H1 (cell line): ENCODE measurements at regions not wholly inside any gene's neighbourhood (a gene's known extent, or its start where the extent isn't known, plus 50 kb on each side); places are given as distances from the start of the nearest gene placed in this dataset.

Experiments
- CTCF ChIA-PET: fragments of 300-600 bp; sonication (Branson Sonifier 250); formaldehyde crosslinking; loops from one replicate; lab custom pipeline; 2021; ENCODE audit not compliant: partially characterized antibody; lab: Charles Lee
- POLR2A ChIA-PET: fragments of 300-600 bp; sonication (Branson Sonifier 250); formaldehyde crosslinking; loops from one replicate; lab custom pipeline; 2021; ENCODE audit warnings: inconsistent platforms; ENCODE audit not compliant: partially characterized antibody; lab: Charles Lee
- DNase-seq, 2 experiments: peaks; one replicate each; pipeline versions ENCODE4 v3.0.0 to v3.0.0-alpha.2; 2010 to 2022; ENCODE audit warnings: low spot score in 2 of 2, low read depth in 1 of 2, mixed read lengths in 1 of 2
- FAIRE-seq: peaks from 2 replicates; lab custom pipeline; 2011; peaks lifted over from hg19 to GRCh38; lab: Jason Lieb, UNC
- H2AFZ ChIP-seq: 2 replicates; pipeline ENCODE4 v1.8.1; 2012; ENCODE audit warnings: low read length, inconsistent platforms
- H2AK5ac ChIP-seq: 2 replicates; pipeline ENCODE4 v1.6.1; 2013; ENCODE audit warnings: low read depth, low read length
- H2BK120ac ChIP-seq: replicated peaks from 2 replicates; pipeline ENCODE3; 2013; ENCODE audit warnings: low read depth, low read length, inconsistent platforms
- H2BK12ac ChIP-seq: 2 replicates; pipeline ENCODE4 v1.6.1; 2013; ENCODE audit warnings: low read depth, low read length
- H2BK15ac ChIP-seq: 2 replicates; pipeline ENCODE4 v1.6.1; 2013; ENCODE audit warnings: low read length
- H2BK20ac ChIP-seq: 2 replicates; pipeline ENCODE4 v1.6.1; 2013; ENCODE audit warnings: low read length
- H2BK5ac ChIP-seq: 2 replicates; pipeline ENCODE4 v1.6.1; 2013; ENCODE audit warnings: low read depth, low read length
- H3K14ac ChIP-seq: 2 replicates; pipeline ENCODE4 v1.6.1; 2013; ENCODE audit warnings: inconsistent platforms; ENCODE audit not compliant: insufficient read length
- H3K18ac ChIP-seq: 2 replicates; pipeline ENCODE4 v1.6.1; 2013; ENCODE audit warnings: low read length; ENCODE audit errors: extremely low read depth
- H3K23ac ChIP-seq: 2 replicates; pipeline ENCODE4 v1.6.1; 2013; ENCODE audit warnings: inconsistent platforms; ENCODE audit not compliant: insufficient read length
- H3K23me2 ChIP-seq: 2 replicates; pipeline ENCODE4 v1.6.1; 2013; ENCODE audit warnings: low read depth, low read length
- H3K27ac ChIP-seq: 2 replicates; pipeline ENCODE4 v1.6.1; 2011; ENCODE audit warnings: low read depth, low read length, inconsistent platforms
- H3K27me3 ChIP-seq, 4 experiments: replicated peaks in 1 of 4; 1 replicate in 1 of 4; 2 replicates in 3 of 4; pipeline versions ENCODE4 v1.6.1 to v1.8.1; 2011 to 2013; ENCODE audit warnings: low read length in 3 of 4, mild to moderate bottlenecking in 3 of 4, inconsistent platforms in 2 of 4, mixed read lengths in 2 of 4, moderate library complexity in 1 of 4; ENCODE audit not compliant: control insufficient read depth in 3 of 4, insufficient read depth in 3 of 4; ENCODE audit errors: extremely low read depth in 1 of 4
- H3K36me3 ChIP-seq, 4 experiments: 2 replicates each; pipeline versions ENCODE4 v1.6.1 to v1.8.1; 2011 to 2013; ENCODE audit warnings: mild to moderate bottlenecking in 4 of 4, low read length in 3 of 4, moderate library complexity in 2 of 4, control low read depth in 1 of 4, inconsistent platforms in 1 of 4; ENCODE audit not compliant: insufficient read depth in 4 of 4, control insufficient read depth in 2 of 4
- H3K4ac ChIP-seq: replicated peaks from 2 replicates; pipeline ENCODE3; 2013; ENCODE audit warnings: low read length, low read depth, mixed read lengths, inconsistent platforms; ENCODE audit not compliant: insufficient read length
- H3K4me1 ChIP-seq, 4 experiments: replicated peaks in 1 of 4; 1 replicate in 1 of 4; 2 replicates in 3 of 4; pipeline versions ENCODE4 v1.6.1 to v1.8.1; 2011 to 2013; ENCODE audit warnings: low read length in 3 of 4, inconsistent platforms in 2 of 4, mixed read lengths in 1 of 4; ENCODE audit not compliant: insufficient read depth in 4 of 4, control insufficient read depth in 3 of 4
- H3K4me2 ChIP-seq, 2 experiments: 2 replicates each; pipeline versions ENCODE4 v1.6.1 to v1.8.1; 2011 to 2013; ENCODE audit warnings: low read depth in 2 of 2, low read length in 2 of 2, control low read depth in 1 of 2, inconsistent platforms in 1 of 2, mild to moderate bottlenecking in 1 of 2; ENCODE audit not compliant: insufficient read depth in 1 of 2
- H3K4me3 ChIP-seq, 4 experiments: fragments of 200-600, 300-600 bp in 1 of 4; sonication (generic), shearing (Covaris generic), sonication (Bioruptor Twin) in 1 of 4; 2 replicates each; pipeline versions ENCODE4 v1.5.1 to v1.8.1; 2011 to 2016; ENCODE audit warnings: low read length in 4 of 4, low read depth in 3 of 4, control low read depth in 2 of 4, inconsistent platforms in 2 of 4, mild to moderate bottlenecking in 2 of 4, mixed read lengths in 1 of 4, moderate library complexity in 1 of 4; ENCODE audit not compliant: insufficient read depth in 2 of 4; ENCODE audit errors: extremely low read depth in 1 of 4
- H3K56ac ChIP-seq: replicated peaks from 2 replicates; pipeline ENCODE3; 2013; ENCODE audit warnings: low read depth, mild to moderate bottlenecking, mixed read lengths, low read length, inconsistent platforms; ENCODE audit not compliant: insufficient read length
- H3K79me1 ChIP-seq: 2 replicates; pipeline ENCODE4 v1.6.1; 2013; ENCODE audit warnings: low read depth, low read length, control low read depth
- H3K79me2 ChIP-seq, 2 experiments: 2 replicates each; pipeline versions ENCODE4 v1.6.1 to v1.8.1; 2012 to 2013; ENCODE audit warnings: low read length in 2 of 2, mild to moderate bottlenecking in 2 of 2, inconsistent platforms in 1 of 2; ENCODE audit not compliant: insufficient read depth in 2 of 2, control insufficient read depth in 1 of 2
- H3K9ac ChIP-seq, 4 experiments: replicated peaks in 1 of 4; 1 replicate in 1 of 4; 2 replicates in 3 of 4; pipeline versions ENCODE4 v1.6.1 to v1.8.1; 2011 to 2013; ENCODE audit warnings: low read depth in 3 of 4, low read length in 3 of 4, control low read depth in 2 of 4, mild to moderate bottlenecking in 2 of 4, moderate library complexity in 2 of 4, inconsistent platforms in 1 of 4; ENCODE audit errors: extremely low read depth in 1 of 4
- H3K9me3 ChIP-seq, 2 experiments: 2 replicates each; pipeline versions ENCODE4 v1.6.1 to v1.8.1; 2012 to 2013; ENCODE audit warnings: mild to moderate bottlenecking in 2 of 2, moderate library complexity in 2 of 2, control low read depth in 1 of 2, inconsistent platforms in 1 of 2, low read depth in 1 of 2, low read length in 1 of 2, mixed read lengths in 1 of 2; ENCODE audit not compliant: insufficient read depth in 2 of 2
- H4K20me1 ChIP-seq, 2 experiments: replicated peaks in 1 of 2; 2 replicates each; pipeline versions ENCODE3 to v1.8.1; 2011 to 2013; ENCODE audit warnings: inconsistent platforms in 2 of 2, low read length in 2 of 2, mild to moderate bottlenecking in 1 of 2; ENCODE audit not compliant: insufficient read depth in 2 of 2, control insufficient read depth in 1 of 2
- H4K5ac ChIP-seq: 2 replicates; pipeline ENCODE4 v1.6.1; 2013; ENCODE audit warnings: low read length, low read depth, mixed read lengths, inconsistent platforms; ENCODE audit not compliant: insufficient read length
- H4K8ac ChIP-seq: 2 replicates; pipeline ENCODE4 v1.8.0; 2013; ENCODE audit warnings: mild to moderate bottlenecking, moderate library complexity, low read length, inconsistent platforms; ENCODE audit not compliant: insufficient read depth; ENCODE audit errors: extremely low read depth
- H4K91ac ChIP-seq: replicated peaks from 2 replicates; pipeline ENCODE3; 2013; ENCODE audit warnings: low read length, mixed read lengths, inconsistent platforms; ENCODE audit not compliant: insufficient read length
- CHD7 ChIP-seq: fragments of 300-600 bp; sonication (generic); IDR thresholded peaks from 2 replicates; pipeline ENCODE4 v1.7.1; 2012; ENCODE audit warnings: low read length, moderate library complexity, mild to moderate bottlenecking, inconsistent platforms; ENCODE audit not compliant: insufficient replicate concordance
- WGBS, 2 experiments: shearing (Covaris generic) in 1 of 2; methylation state at CpG; one replicate each; pipeline versions ENCODE4 v1.1.6 to v1.1.7; 2013 to 2015; ENCODE audit warnings: low lambda C conversion rate in 2 of 2, mixed read lengths in 2 of 2, inconsistent platforms in 1 of 2, low coverage in 1 of 2, missing lambda C conversion rate in 1 of 2; ENCODE audit not compliant: insufficient replicate concordance in 2 of 2, insufficient coverage in 1 of 2, insufficient read length in 1 of 2; ENCODE audit errors: extremely low coverage in 1 of 2, missing lambda C conversion rate in 1 of 2; 5-methylcytosine and 5-hydroxymethylcytosine counted together

- Histone ChIP-seq H4K5ac (no peak overlapping the region), H2BK120ac (no peak overlapping the region), H4K20me1 (no peaks in the 10 kb centered on the region), H3K4ac (no peak overlapping the region), H3K27me3 (no peaks in the 10 kb centered on the region), H3K36me3 (no peaks in the 10 kb centered on the region), H4K8ac (no peak overlapping the region), H2BK5ac (no peak overlapping the region), H3K56ac (no peak overlapping the region), H2BK20ac (no peak overlapping the region), H4K91ac (no peak overlapping the region), H3K4me1 (no peaks in the 10 kb centered on the region), H3K9ac (no peak overlapping the region), H3K4me2 (no peak overlapping the region), H2BK15ac (no peak overlapping the region), H2AFZ (no peak overlapping the region), H3K23me2 (no peaks in the 10 kb centered on the region), H2BK12ac (no peak overlapping the region), H3K79me1 (no peaks in the 10 kb centered on the region), H2AK5ac (no peak overlapping the region), H3K14ac (no peak overlapping the region), H3K9me3 (no peaks in the 10 kb centered on the region; a peak in 1 of 4 replicates), H3K23ac (no peak overlapping the region), H3K79me2 (no peaks in the 10 kb centered on the region), H3K18ac (no peak overlapping the region), H3K4me3 (no peak overlapping the region), H3K27ac (no peak overlapping the region)
- DNase-seq (no peak), FAIRE-seq (no peak)
- POLR2A ChIA-PET: no interaction called here
- CTCF ChIA-PET: interaction anchor here (0.6 to 4.6 kb wide), 24 partner anchors 8 to 683 kb away, joined by 3 to 18 read pairs (median 3); no protein-coding TSS in a partner anchor
- 70% methylated on average over 4 of the region's 4 CpGs; no CpG with 5 or more reads in 1 of the 2 experiments for WGBS, 2 experiments
- TF ChIP-seq CHD7: no peak
Measured at GRCh38 chr4:189124791-189125190, 815.9 kb upstream of the FRG1 start.
